Colonic mucosa (tissue), 4 donors: ENCODE measurements at regions not wholly inside any gene's neighbourhood (a gene's known extent, or its start where the extent isn't known, plus 50 kb on each side); places are given as distances from the start of the nearest gene placed in this dataset.

Experiments
- DNase-seq: peaks from one replicate; pipeline ENCODE4 v3.0.0-alpha.2; 2020
- H3K27ac ChIP-seq: fragments of 200-600 bp; one replicate; pipeline ENCODE4 v1.8.0; 2021
- H3K27me3 ChIP-seq: fragments of 200-600 bp; one replicate; pipeline ENCODE4 v1.8.0; 2021
- H3K36me3 ChIP-seq: fragments of 200-600 bp; one replicate; pipeline ENCODE4 v1.8.0; 2021
- H3K4me1 ChIP-seq: fragments of 200-600 bp; one replicate; pipeline ENCODE4 v1.8.0; 2021; ENCODE audit warnings: mild to moderate bottlenecking
- H3K4me3 ChIP-seq: fragments of 200-600 bp; one replicate; pipeline ENCODE4 v1.8.0; 2021
- H3K9ac ChIP-seq, 2 donors: one replicate each; pipeline ENCODE4 v1.7.0; 2013; ENCODE audit warnings: control low read depth in 2 of 2, low read depth in 2 of 2, low read length in 2 of 2
- H3K9me3 ChIP-seq: fragments of 200-600 bp; one replicate; pipeline ENCODE4 v1.8.0; 2021
- intact Hi-C: fragments of 100-400 bp; cut with DNase I; formaldehyde crosslinking; loops from one replicate; pipeline ENCODE4 v1.14.1; 2022
- TF ChIP-seq, protein P1 (sequence below): fragments of 200-600 bp; IDR thresholded peaks from one replicate; pipeline ENCODE4 v1.8.0; 2022; ENCODE audit warnings: antibody characterized with exemption, mild to moderate bottlenecking
- donor health status: healthy.
- donor health status: DM: no; HTN: no; CAD: no.
- donor health status: DM: no; HTN: no; CAD: no.

DNA sequence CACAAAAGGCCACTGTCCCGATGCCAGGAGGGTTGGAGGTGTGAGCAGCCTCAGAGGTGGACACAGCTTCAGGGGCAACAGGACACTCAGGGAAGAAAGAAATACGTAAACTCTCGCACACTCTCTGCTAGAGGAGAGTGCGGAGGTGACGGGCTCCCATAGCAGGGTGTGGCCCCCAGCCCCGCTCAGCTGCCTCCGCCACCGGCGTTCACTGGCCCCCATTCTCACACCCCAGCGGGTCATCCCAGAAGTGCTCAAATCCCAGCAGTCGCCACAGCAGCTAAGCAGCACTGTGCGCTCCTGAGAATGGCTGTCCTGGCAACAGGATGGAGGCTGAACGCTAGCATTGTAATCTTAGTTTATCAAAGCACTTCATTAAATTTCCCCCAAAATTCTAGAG lies 315.6 kb upstream of the SALL3 start:
- no peaks in the 10 kb centered on the region for H3K9me3 ChIP-seq
- no peak for DNase-seq
- H3K27me3 ChIP-seq: no peaks in the 10 kb centered on the region
- H3K27ac ChIP-seq: no peak overlapping the region
- no peak overlapping the region for H3K4me3 ChIP-seq
- TF ChIP-seq, protein P1, sequence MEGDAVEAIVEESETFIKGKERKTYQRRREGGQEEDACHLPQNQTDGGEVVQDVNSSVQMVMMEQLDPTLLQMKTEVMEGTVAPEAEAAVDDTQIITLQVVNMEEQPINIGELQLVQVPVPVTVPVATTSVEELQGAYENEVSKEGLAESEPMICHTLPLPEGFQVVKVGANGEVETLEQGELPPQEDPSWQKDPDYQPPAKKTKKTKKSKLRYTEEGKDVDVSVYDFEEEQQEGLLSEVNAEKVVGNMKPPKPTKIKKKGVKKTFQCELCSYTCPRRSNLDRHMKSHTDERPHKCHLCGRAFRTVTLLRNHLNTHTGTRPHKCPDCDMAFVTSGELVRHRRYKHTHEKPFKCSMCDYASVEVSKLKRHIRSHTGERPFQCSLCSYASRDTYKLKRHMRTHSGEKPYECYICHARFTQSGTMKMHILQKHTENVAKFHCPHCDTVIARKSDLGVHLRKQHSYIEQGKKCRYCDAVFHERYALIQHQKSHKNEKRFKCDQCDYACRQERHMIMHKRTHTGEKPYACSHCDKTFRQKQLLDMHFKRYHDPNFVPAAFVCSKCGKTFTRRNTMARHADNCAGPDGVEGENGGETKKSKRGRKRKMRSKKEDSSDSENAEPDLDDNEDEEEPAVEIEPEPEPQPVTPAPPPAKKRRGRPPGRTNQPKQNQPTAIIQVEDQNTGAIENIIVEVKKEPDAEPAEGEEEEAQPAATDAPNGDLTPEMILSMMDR: no peak
- intact Hi-C loops: no loop called here
- H3K36me3 ChIP-seq: no peaks in the 10 kb centered on the region
- H3K9ac ChIP-seq: no peak overlapping the region
- H3K4me1 ChIP-seq: no peaks in the 10 kb centered on the region

DNA sequence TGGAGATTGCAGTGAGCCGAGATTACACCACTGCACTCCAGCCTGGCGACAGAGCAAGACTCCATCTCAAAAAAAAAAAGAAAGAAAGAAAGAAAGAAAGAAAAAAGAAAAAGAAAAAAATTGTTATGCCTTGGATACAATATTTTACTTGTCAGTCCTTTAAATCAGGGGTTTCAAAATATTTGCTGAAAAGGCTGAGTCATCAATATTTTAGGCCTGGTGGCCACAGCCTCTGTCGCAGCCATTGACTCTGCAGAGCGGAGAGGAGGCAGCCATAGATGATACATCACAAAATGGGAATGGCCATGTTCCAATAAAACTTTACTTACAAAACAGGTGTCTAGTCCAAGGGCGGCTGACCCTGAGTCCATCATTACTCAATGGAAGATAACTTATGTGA lies 314.8 kb upstream of the SALL3 start:
- TF ChIP-seq, protein P1: no peak
- H3K27ac ChIP-seq: no peak overlapping the region
- H3K4me1 ChIP-seq: no peaks in the 10 kb centered on the region
- H3K4me3 ChIP-seq: no peak overlapping the region
- no peaks in the 10 kb centered on the region for H3K9me3 ChIP-seq
- no peak overlapping the region for H3K9ac ChIP-seq
- no peak for DNase-seq
- H3K27me3 ChIP-seq: no peaks in the 10 kb centered on the region
- intact Hi-C loops: no loop called here
- H3K36me3 ChIP-seq: no peaks in the 10 kb centered on the region

DNA sequence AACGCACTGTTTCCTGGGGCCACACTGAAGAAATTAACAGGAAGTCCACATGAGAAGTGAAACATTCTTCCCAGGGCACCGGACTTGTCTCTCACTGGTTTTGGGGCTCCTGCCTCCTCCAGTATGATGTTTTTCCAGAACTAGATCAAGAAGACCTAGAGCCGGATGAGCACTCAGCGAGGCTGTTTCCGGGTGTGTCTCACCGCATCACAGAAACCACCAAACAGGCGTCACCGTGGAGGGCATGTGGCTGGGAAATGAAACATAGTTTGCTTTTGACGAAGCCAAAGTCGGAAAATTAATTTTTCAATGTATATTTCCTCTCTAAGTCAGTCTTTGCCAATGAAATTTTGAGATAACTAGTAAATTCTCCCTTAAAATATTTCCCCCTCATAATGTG lies 314.0 kb upstream of the SALL3 start:
- H3K4me1 ChIP-seq: no peaks in the 10 kb centered on the region
- intact Hi-C loops: no loop called here
- H3K27ac ChIP-seq: no peak overlapping the region
- TF ChIP-seq, protein P1: no peak
- no peak overlapping the region for H3K4me3 ChIP-seq
- no peak for DNase-seq
- H3K36me3 ChIP-seq: no peaks in the 10 kb centered on the region
- H3K9me3 ChIP-seq: no peaks in the 10 kb centered on the region
- H3K9ac ChIP-seq: no peak overlapping the region
- no peaks in the 10 kb centered on the region for H3K27me3 ChIP-seq

DNA sequence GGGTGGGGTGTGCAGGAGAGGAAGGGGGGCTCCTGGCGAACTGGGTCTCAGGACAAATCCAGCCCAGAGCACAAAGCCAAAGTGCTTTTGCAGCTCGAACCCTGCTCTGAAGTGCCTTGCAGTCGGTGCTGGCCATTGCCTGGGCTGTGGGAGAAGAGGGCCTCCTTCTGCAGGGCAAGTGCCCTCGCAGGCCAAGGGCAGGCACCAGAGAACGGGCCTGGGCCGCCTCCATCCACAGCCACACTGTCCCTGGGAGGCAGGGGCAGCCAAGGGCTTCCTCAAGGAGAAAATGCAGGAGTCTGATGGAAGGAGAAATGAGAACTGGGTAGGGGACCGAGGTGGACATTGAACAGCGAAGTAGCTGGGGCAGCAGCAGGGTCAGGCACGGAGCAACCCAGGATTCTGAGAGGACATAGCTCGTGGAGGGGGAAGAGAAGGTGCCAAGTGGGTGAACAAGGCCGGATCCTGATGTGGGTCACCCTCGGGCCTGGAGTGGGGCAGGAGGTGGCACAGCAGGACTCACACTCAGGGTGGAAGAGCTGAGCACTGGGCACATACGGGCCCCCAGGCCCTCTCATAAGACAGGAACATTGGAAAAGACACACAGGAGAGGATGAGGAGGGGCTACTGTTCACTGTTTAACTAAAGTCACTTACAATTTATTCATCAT lies 312.8 kb upstream of the SALL3 start:
- no peak overlapping the region for H3K4me3 ChIP-seq
- no peaks in the 10 kb centered on the region for H3K27me3 ChIP-seq
- intact Hi-C loops: no loop called here
- no peaks in the 10 kb centered on the region for H3K4me1 ChIP-seq
- TF ChIP-seq, protein P1: no peak
- H3K9me3 ChIP-seq: no peaks in the 10 kb centered on the region
- no peak overlapping the region for H3K9ac ChIP-seq
- H3K27ac ChIP-seq: no peak overlapping the region
- no peaks in the 10 kb centered on the region for H3K36me3 ChIP-seq
- no peak for DNase-seq

DNA sequence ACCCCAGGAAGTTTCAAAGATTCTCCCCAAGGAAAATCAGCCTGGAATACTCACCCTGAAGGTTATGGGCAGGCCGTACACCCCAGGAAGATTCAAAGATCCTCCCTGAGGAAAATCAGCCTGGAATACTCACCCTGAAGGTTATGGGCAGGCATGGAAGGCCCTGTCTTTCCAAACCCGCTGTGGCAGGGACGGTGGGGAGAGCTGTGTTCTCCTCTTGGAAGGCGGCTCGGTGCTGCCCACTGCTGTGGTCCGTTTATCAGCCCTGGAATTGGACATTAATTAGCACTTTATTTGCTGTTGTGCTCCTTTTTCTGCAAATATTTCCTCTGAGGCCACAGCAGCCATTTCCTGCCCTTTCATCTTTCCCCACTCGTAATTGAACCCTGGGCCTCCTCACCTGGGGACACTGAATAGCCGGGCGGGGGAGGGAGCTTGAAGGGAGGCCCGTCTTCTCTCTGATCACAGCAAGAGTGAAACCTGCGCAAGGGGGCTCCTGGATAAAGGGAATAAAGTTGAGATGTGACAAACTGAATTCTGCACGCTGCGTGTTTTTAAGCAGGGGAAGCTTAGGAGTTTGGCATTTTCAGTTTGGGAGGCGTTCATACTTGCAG lies 308.7 kb upstream of the SALL3 start:
- H3K27me3 ChIP-seq: no peaks in the 10 kb centered on the region
- no peak overlapping the region for H3K9ac ChIP-seq
- no peak overlapping the region for H3K4me3 ChIP-seq
- TF ChIP-seq, protein P1: no peak
- no peak for DNase-seq
- no peaks in the 10 kb centered on the region for H3K4me1 ChIP-seq
- intact Hi-C loops: no loop called here
- no peaks in the 10 kb centered on the region for H3K36me3 ChIP-seq
- no peaks in the 10 kb centered on the region for H3K9me3 ChIP-seq
- no peak overlapping the region for H3K27ac ChIP-seq
